ENCODE measurements at regions not wholly inside any gene's neighbourhood (a gene's known extent, or its start where the extent isn't known, plus 50 kb on each side); places are given as distances from the start of the nearest gene placed in this dataset.
"Not testable (repeated sequence)": the region's sequence is repeated elsewhere in the genome, so short reads cannot be mapped to it uniquely, and the experiment has no call there.

- no peaks in the 10 kb centered on the region for H3K27me3 ChIP-seq (ENCODE audit: low read depth, low read length)
- no peaks in the 10 kb centered on the region for H3K4me1 ChIP-seq (ENCODE audit: low read length)
- no peak overlapping the region for H3K4me2 ChIP-seq (ENCODE audit: low read length)
- no peak overlapping the region for H3K4me3 ChIP-seq (ENCODE audit: low read length)
- TF ChIP-seq, protein P1, sequence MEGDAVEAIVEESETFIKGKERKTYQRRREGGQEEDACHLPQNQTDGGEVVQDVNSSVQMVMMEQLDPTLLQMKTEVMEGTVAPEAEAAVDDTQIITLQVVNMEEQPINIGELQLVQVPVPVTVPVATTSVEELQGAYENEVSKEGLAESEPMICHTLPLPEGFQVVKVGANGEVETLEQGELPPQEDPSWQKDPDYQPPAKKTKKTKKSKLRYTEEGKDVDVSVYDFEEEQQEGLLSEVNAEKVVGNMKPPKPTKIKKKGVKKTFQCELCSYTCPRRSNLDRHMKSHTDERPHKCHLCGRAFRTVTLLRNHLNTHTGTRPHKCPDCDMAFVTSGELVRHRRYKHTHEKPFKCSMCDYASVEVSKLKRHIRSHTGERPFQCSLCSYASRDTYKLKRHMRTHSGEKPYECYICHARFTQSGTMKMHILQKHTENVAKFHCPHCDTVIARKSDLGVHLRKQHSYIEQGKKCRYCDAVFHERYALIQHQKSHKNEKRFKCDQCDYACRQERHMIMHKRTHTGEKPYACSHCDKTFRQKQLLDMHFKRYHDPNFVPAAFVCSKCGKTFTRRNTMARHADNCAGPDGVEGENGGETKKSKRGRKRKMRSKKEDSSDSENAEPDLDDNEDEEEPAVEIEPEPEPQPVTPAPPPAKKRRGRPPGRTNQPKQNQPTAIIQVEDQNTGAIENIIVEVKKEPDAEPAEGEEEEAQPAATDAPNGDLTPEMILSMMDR (IDR thresholded peaks at IDR 0.05; ENCODE audit: low read depth, low read length), result no peak
- no peak for TF ChIP-seq EZH2phosphoT487 (IDR thresholded peaks at IDR 0.05; ENCODE audit: low read depth)
- H3K36me3 ChIP-seq (replicated peaks; ENCODE audit: low read depth, low read length), result no peaks in the 10 kb centered on the region
- no peak overlapping the region for H3K27ac ChIP-seq (ENCODE audit: low read length)
- H3K9me3 ChIP-seq (ENCODE audit: insufficient read depth, low read length), result no peaks in the 10 kb centered on the region
- no peak overlapping the region for H3K9ac ChIP-seq (ENCODE audit: low read length)
- H4K20me1 ChIP-seq (ENCODE audit: insufficient read depth, low read length), result no peaks in the 10 kb centered on the region
- no peaks in the 10 kb centered on the region for H3K79me2 ChIP-seq (ENCODE audit: low read length)
- H2AFZ ChIP-seq (ENCODE audit: low read depth, low read length), result no peak overlapping the region
Measured at GRCh38 chr9:32092031-32092430, 292.4 kb upstream of the ACO1 start.

GRCh38 chr9:32117291-32117690, 267.2 kb upstream of the ACO1 start:
- Histone ChIP-seq H2AFZ (ENCODE audit: low read depth, low read length) (no peak overlapping the region), H3K27me3 (ENCODE audit: low read depth, low read length) (no peaks in the 10 kb centered on the region), H3K4me3 (ENCODE audit: low read length) (no peak overlapping the region), H3K9ac (ENCODE audit: low read length) (no peak overlapping the region), H3K27ac (ENCODE audit: low read length) (no peak overlapping the region), H4K20me1 (ENCODE audit: insufficient read depth, low read length) (no peaks in the 10 kb centered on the region), H3K36me3 (replicated peaks; ENCODE audit: low read depth, low read length) (no peaks in the 10 kb centered on the region), H3K4me1 (ENCODE audit: low read length) (no peaks in the 10 kb centered on the region), H3K4me2 (ENCODE audit: low read length) (no peak overlapping the region), H3K9me3 (ENCODE audit: insufficient read depth, low read length) (no peaks in the 10 kb centered on the region), H3K79me2 (ENCODE audit: low read length) (no peaks in the 10 kb centered on the region)
- TF ChIP-seq EZH2phosphoT487 (IDR thresholded peaks at IDR 0.05; ENCODE audit: low read depth), result no peak
- TF ChIP-seq, protein P1 (IDR thresholded peaks at IDR 0.05; ENCODE audit: low read depth, low read length), result no peak

GRCh38 chr9:32128546-32128945, 255.9 kb upstream of the ACO1 start:
- no peak overlapping the region for H3K4me2 ChIP-seq (ENCODE audit: low read length)

DNA sequence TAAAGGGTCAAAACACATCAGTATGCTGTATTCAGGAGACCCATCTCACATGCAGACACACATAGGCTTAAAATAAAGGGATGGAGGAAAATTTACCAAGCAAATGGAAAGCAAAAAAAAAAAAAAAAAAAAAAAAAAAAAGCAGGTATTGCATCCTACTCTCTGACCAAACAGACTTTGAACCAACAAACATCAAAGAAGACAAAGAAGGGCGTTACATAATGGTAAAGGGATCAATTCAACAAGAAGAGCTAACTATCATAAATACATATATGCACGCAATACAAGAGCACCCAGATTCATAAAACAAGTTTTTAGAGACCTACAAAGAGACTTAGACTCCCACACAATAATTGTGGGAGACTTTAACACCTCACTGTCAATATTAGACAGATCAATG, 253.7 kb upstream of the ACO1 start:
- not testable (repeated sequence) for H3K27ac ChIP-seq (ENCODE audit: low read length); H4K20me1 ChIP-seq (ENCODE audit: insufficient read depth, low read length); H3K36me3 ChIP-seq (replicated peaks; ENCODE audit: low read depth, low read length); H3K4me2 ChIP-seq (ENCODE audit: low read length); H3K9me3 ChIP-seq (ENCODE audit: insufficient read depth, low read length); H3K4me3 ChIP-seq (ENCODE audit: low read length); H3K27me3 ChIP-seq (ENCODE audit: low read depth, low read length); H2AFZ ChIP-seq (ENCODE audit: low read depth, low read length); H3K79me2 ChIP-seq (ENCODE audit: low read length); H3K9ac ChIP-seq (ENCODE audit: low read length); H3K4me1 ChIP-seq (ENCODE audit: low read length)

More at GRCh38 chr9:32128546-32128945, 255.9 kb upstream of the ACO1 start:
- Histone ChIP-seq H3K36me3 (replicated peaks; ENCODE audit: low read depth, low read length) (no peaks in the 10 kb centered on the region), H3K4me3 (ENCODE audit: low read length) (no peak overlapping the region), H4K20me1 (ENCODE audit: insufficient read depth, low read length) (no peaks in the 10 kb centered on the region), H3K9me3 (ENCODE audit: insufficient read depth, low read length) (no peaks in the 10 kb centered on the region), H3K27me3 (ENCODE audit: low read depth, low read length) (no peaks in the 10 kb centered on the region), H3K79me2 (ENCODE audit: low read length) (no peaks in the 10 kb centered on the region), H2AFZ (ENCODE audit: low read depth, low read length) (no peak overlapping the region), H3K27ac (ENCODE audit: low read length) (no peak overlapping the region), H3K4me1 (ENCODE audit: low read length) (no peaks in the 10 kb centered on the region), H3K9ac (ENCODE audit: low read length) (no peak overlapping the region)
- no peak for TF ChIP-seq EZH2phosphoT487 (IDR thresholded peaks at IDR 0.05; ENCODE audit: low read depth)

GRCh38 chr9:32136700-32137339, 247.6 kb upstream of the ACO1 start:
- H3K4me2 ChIP-seq (ENCODE audit: low read length), result no peak overlapping the region
- TF ChIP-seq, protein P1 (IDR thresholded peaks at IDR 0.05; ENCODE audit: low read depth, low read length), result no peak
- no peak for TF ChIP-seq EZH2phosphoT487 (IDR thresholded peaks at IDR 0.05; ENCODE audit: low read depth)
- H3K4me3 ChIP-seq (ENCODE audit: low read length), result no peak overlapping the region
- H3K79me2 ChIP-seq (ENCODE audit: low read length), result no peaks in the 10 kb centered on the region
- H3K27me3 ChIP-seq (ENCODE audit: low read depth, low read length), result no peaks in the 10 kb centered on the region
- no peak overlapping the region for H3K27ac ChIP-seq (ENCODE audit: low read length)
- no peak overlapping the region for H2AFZ ChIP-seq (ENCODE audit: low read depth, low read length)
- H3K4me1 ChIP-seq (ENCODE audit: low read length), result no peaks in the 10 kb centered on the region
- no peak overlapping the region for H3K9ac ChIP-seq (ENCODE audit: low read length)
- no peaks in the 10 kb centered on the region for H3K36me3 ChIP-seq (replicated peaks; ENCODE audit: low read depth, low read length)
- no peaks in the 10 kb centered on the region for H3K9me3 ChIP-seq (ENCODE audit: insufficient read depth, low read length)
- H4K20me1 ChIP-seq (ENCODE audit: insufficient read depth, low read length), result no peaks in the 10 kb centered on the region
